Neural crest cell (in vitro differentiated cells): ENCODE measurements at regions not wholly inside any gene's neighbourhood (a gene's known extent, or its start where the extent isn't known, plus 50 kb on each side); places are given as distances from the start of the nearest gene placed in this dataset.
A peak's percentile ranks its signal among the peaks of the same experiment; 100 is the strongest.

Experiments
- DNase-seq: peaks from one replicate; pipeline ENCODE4 v3.0.0; 2021; ENCODE audit warnings: low read depth, mixed read lengths, low spot score
- H3K27ac Mint-ChIP-seq: one replicate; pipeline ENCODE4 v1.8.0; 2021; ENCODE audit warnings: mild to moderate bottlenecking, mixed read lengths; ENCODE audit not compliant: unreplicated experiment
- H3K27me3 Mint-ChIP-seq: 2 replicates; pipeline ENCODE4 v1.8.0; 2021; ENCODE audit warnings: low read depth, mild to moderate bottlenecking, mixed read lengths
- H3K36me3 Mint-ChIP-seq: 2 replicates; pipeline ENCODE4 v1.8.0; 2021; ENCODE audit warnings: low read depth, mild to moderate bottlenecking, mixed read lengths
- H3K4me1 Mint-ChIP-seq: 2 replicates; pipeline ENCODE4 v1.8.0; 2021; ENCODE audit warnings: mixed read lengths
- H3K4me3 Mint-ChIP-seq: one replicate; pipeline ENCODE4 v1.8.0; 2021; ENCODE audit warnings: mild to moderate bottlenecking, mixed read lengths
- H3K9me3 Mint-ChIP-seq: 2 replicates; pipeline ENCODE4 v1.8.0; 2021; ENCODE audit warnings: mixed read lengths
- CTCF ChIP-seq: fragments of 200-600 bp; sonication (generic); conservative IDR thresholded peaks from 2 replicates; pipeline ENCODE4 v1.5.0; 2021; ENCODE audit warnings: antibody characterized with exemption, mild to moderate bottlenecking

DNA sequence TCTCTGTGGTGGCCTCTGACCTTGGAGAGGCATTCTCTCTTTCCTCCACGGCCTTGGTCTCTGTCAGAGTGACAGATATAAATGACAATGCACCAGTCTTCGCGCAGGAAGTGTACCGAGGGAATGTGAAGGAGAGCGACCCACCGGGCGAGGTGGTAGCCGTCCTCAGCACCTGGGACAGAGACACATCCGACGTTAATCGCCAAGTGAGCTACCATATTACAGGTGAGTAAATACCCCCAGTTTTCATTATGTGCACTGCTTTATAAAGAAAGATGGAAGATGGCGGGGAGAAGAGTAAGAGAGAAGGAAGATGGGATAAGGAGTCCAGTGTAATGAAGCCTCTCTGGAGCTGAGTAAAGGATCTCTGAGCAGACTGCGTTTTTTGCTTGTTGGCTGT is 167.8 kb upstream of the MTNR1B start:
- Mint-ChIP-seq H3K27me3 (no peaks in the 10 kb centered on the region), H3K4me3 (no peak overlapping the region), H3K4me1 (peaks cover 33% of the 10 kb centered on the region), H3K9me3 (peaks cover 8% of the 10 kb centered on the region), H3K36me3 (peaks cover 26% of the 10 kb centered on the region), H3K27ac (peak overlapping the region; percentile 24)
- no peak for DNase-seq
- TF ChIP-seq CTCF = no peak

- Mint-ChIP-seq H3K27ac (no peak overlapping the region), H3K4me3 (no peak overlapping the region), H3K9me3 (peaks cover 8% of the 10 kb centered on the region), H3K4me1 (peaks cover 36% of the 10 kb centered on the region), H3K27me3 (no peaks in the 10 kb centered on the region), H3K36me3 (peaks cover 26% of the 10 kb centered on the region)
- no peak for TF ChIP-seq CTCF
- DNase-seq = no peak
These were observed 166.8 kb upstream of the MTNR1B start for GRCh38 chr11:92802644-92803043.

- Mint-ChIP-seq H3K9me3 (peaks cover 5% of the 10 kb centered on the region), H3K27me3 (no peaks in the 10 kb centered on the region), H3K4me3 (no peak overlapping the region), H3K4me1 (peaks cover 36% of the 10 kb centered on the region), H3K27ac (no peak overlapping the region), H3K36me3 (peaks cover 25% of the 10 kb centered on the region)
- no peak for TF ChIP-seq CTCF
- no peak for DNase-seq
These were observed 166.1 kb upstream of the MTNR1B start for GRCh38 chr11:92803391-92803790.

DNA sequence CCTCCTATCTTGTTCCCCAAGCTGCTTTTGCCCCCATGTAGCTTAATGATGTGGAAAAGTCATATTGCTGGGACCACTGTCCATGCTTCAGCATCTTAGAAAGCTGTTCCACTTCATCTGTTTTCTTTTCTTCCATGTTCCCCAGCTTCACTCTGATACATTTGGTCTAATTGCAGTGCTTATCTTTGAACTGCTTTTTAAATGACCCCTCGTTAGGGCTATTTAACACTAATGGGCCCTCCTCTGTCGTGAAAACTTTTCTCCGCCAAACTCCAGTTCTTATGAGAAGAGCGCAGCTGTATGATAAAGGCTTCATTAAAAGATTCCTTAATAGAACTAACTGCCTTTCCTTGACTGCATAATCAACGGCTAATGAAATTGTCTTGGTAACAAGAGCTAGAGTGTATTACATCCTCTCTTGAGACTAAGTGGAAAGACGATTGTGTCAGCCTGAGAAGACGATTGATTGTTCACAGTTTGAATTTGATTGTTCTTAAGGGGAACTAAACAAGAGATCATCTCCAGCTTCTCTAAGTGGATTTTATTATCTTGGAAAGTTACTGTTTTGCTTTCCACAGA is 165.0 kb upstream of the MTNR1B start:
- H3K9me3 Mint-ChIP-seq = peaks cover 3% of the 10 kb centered on the region
- H3K4me1 Mint-ChIP-seq = peaks cover 36% of the 10 kb centered on the region
- TF ChIP-seq CTCF = no peak
- H3K27me3 Mint-ChIP-seq = no peaks in the 10 kb centered on the region
- no peak for DNase-seq
- H3K4me3 Mint-ChIP-seq = no peak overlapping the region
- H3K27ac Mint-ChIP-seq = no peak overlapping the region
- peaks cover 21% of the 10 kb centered on the region for H3K36me3 Mint-ChIP-seq

- H3K36me3 Mint-ChIP-seq = peaks cover 18% of the 10 kb centered on the region
- no peak for TF ChIP-seq CTCF
- H3K4me3 Mint-ChIP-seq = no peak overlapping the region
- no peak overlapping the region for H3K27ac Mint-ChIP-seq
- H3K4me1 Mint-ChIP-seq = peaks cover 39% of the 10 kb centered on the region
- no peaks in the 10 kb centered on the region for H3K27me3 Mint-ChIP-seq
- no peaks in the 10 kb centered on the region for H3K9me3 Mint-ChIP-seq
- DNase-seq = no peak
These were observed 161.4 kb upstream of the MTNR1B start for GRCh38 chr11:92808022-92808421.
